AG10803 (cell line): ENCODE measurements at regions not wholly inside any gene's neighbourhood (a gene's known extent, or its start where the extent isn't known, plus 50 kb on each side); places are given as distances from the start of the nearest gene placed in this dataset.

Source experiments
- DNase-seq: peaks from one replicate; pipeline ENCODE4 v3.0.0; 2010; ENCODE audit warnings: low read depth
- H3K4me3 ChIP-seq: 2 replicates; pipeline ENCODE4 v1.5.1; 2011; ENCODE audit warnings: mild to moderate bottlenecking, low read length, control low read depth
- TF ChIP-seq, protein P1 (sequence below): conservative IDR thresholded peaks from 2 replicates; pipeline ENCODE4 v1.5.1; 2011; ENCODE audit warnings: mild to moderate bottlenecking, low read length, control low read depth, inconsistent platforms

DNA sequence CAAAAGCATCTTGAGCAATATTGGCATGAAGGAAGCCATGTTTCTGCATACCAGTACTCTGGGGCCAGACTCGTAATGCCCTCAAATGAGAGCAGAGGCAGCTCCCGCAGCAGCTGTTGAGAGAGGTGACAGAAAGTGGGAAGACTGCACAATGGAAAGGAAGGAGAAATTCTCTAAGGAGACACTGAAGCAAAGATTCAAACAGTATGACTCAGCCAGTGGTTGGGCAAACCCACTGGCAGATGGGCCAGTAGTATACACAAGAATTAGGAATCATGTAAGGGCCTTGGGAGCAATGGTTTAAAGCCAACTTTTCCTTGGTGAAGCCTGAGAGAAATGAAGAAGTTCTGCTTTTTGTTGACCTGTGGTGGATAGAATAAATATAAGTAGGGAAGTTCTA is 2092.7 kb upstream of the PIK3C3 start:
- TF ChIP-seq, protein P1, sequence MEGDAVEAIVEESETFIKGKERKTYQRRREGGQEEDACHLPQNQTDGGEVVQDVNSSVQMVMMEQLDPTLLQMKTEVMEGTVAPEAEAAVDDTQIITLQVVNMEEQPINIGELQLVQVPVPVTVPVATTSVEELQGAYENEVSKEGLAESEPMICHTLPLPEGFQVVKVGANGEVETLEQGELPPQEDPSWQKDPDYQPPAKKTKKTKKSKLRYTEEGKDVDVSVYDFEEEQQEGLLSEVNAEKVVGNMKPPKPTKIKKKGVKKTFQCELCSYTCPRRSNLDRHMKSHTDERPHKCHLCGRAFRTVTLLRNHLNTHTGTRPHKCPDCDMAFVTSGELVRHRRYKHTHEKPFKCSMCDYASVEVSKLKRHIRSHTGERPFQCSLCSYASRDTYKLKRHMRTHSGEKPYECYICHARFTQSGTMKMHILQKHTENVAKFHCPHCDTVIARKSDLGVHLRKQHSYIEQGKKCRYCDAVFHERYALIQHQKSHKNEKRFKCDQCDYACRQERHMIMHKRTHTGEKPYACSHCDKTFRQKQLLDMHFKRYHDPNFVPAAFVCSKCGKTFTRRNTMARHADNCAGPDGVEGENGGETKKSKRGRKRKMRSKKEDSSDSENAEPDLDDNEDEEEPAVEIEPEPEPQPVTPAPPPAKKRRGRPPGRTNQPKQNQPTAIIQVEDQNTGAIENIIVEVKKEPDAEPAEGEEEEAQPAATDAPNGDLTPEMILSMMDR = no peak

GRCh38 chr18:39854291-39854690 is 2100.7 kb upstream of the PIK3C3 start:
- TF ChIP-seq, protein P1 = no peak
- DNase-seq = no peak

More for the DNA sequence above, 2092.7 kb upstream of the PIK3C3 start:
- H3K4me3 ChIP-seq = no peak overlapping the region
- no peak for DNase-seq

DNA sequence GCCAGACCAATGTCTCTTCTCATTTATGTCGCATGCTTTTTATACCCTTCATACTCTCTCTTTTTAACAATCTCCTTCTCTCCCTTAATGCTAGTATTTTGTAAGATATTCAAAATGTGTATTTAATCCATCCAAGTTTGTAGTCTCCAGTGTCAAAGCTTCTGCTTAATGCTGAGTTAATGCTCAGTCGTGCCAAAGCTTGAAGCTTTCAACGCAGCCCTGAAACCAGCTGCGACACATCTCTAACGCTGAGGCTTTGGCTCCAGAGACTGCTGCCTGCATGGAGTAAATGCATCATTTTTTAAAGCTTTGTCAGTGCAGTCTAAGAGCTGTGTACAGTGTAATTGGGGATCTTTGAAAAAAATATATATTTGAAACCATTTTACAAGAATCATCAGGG is 2108.8 kb upstream of the PIK3C3 start:
- TF ChIP-seq, protein P1 = no peak
- H3K4me3 ChIP-seq = no peak overlapping the region
- peak; percentile 5 for DNase-seq

More at GRCh38 chr18:39854291-39854690, 2100.7 kb upstream of the PIK3C3 start:
- H3K4me3 ChIP-seq = no peak overlapping the region

DNA sequence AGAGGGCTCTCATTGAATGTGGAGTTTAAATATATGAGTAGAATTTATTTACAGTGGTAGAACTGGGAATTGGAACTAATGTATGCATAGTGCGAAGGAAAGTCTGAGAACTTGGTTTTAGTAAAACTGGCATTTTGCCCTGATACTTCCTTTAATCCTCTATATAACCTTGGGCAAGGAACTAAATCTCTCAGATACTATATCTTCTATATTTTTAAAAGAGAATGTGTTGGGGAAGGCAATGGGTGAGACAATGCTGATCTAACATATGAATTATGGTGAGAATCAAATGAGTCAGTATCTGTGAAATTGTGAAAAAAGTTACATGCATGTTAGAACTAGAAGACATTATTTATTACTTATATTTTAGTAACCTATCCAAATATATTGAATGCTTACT is 2109.4 kb upstream of the PIK3C3 start:
- no peak for DNase-seq
- no peak overlapping the region for H3K4me3 ChIP-seq
- TF ChIP-seq, protein P1 = no peak

- no peak for DNase-seq
- TF ChIP-seq, protein P1 = no peak
- no peak overlapping the region for H3K4me3 ChIP-seq
Observed at GRCh38 chr18:39845106-39845505, 2109.9 kb upstream of the PIK3C3 start.

DNA sequence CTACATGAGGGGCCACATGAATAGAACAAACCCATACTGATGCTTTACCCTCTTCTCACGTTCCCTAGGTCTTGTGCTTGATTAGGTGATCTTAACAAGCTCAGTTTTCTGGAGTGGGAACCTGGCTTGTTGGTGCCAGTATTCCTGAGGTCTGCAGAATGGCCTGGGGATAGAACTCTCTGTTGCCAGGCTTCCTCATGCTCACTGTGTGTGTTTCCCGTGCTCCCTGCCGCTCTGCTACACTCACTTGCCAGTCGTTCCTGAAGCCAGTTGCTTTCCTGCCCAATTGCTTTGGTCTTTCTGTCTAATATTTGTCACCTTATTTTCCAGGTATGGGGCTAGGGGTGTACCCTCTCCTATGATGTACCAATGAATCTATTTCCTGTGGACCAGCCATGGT is 2111.5 kb upstream of the PIK3C3 start:
- no peak overlapping the region for H3K4me3 ChIP-seq
- no peak for DNase-seq
- TF ChIP-seq, protein P1 = no peak

DNA sequence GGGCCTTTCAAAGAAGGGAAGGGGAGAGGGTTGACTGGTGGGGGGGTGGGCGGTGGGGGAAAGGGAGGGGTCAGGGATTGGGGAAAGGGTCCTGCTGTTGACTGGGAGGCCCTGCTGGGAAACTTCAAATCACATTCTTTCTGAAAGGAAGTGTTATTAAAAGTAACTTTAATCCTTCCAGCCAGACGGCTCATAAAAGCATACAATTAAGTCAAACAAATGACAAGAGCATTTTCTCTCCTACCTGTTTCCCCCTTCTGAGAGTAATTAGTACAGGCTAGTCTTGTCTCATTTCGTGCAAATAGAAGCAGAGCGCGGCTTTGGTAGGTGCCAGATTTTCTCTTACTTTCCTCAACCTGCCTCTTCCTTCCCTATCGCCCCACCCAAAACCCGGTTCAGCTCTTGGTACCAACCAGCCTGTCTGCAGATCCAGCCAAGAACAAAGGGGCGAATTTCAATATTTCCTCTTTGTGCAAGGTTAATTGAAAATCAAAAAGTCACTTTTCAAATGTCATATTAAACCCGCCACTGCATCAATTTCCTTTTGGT is 2112.6 kb upstream of the PIK3C3 start:
- no peak for DNase-seq
- TF ChIP-seq, protein P1 = no peak
- H3K4me3 ChIP-seq = no peak overlapping the region
